ENCODE measurements at regions not wholly inside any gene's neighbourhood (a gene's known extent, or its start where the extent isn't known, plus 50 kb on each side); places are given as distances from the start of the nearest gene placed in this dataset.

DNA sequence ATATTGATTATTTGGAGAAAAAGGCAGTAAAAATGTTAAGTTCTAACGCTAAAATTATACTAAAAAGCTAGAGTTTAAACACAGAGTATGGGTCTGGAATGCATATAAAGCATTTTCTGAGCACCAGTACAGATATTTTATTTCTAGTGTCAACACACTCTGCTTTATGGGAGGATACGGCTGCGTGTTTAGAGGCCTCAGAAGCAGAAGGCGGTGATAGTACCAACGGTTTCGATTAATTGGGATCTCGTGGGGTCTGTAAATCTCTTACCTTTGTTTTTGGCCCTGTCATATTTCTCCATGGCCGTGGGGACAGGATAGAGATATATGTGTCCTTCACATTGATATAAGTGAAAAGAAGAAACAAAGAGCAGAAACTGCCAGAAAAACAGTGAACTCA, 206.8 kb upstream of the NTM start:
- no peak for DNase-seq (ENCODE audit: extremely low read depth, low read depth)
- TF ChIP-seq, protein P1, sequence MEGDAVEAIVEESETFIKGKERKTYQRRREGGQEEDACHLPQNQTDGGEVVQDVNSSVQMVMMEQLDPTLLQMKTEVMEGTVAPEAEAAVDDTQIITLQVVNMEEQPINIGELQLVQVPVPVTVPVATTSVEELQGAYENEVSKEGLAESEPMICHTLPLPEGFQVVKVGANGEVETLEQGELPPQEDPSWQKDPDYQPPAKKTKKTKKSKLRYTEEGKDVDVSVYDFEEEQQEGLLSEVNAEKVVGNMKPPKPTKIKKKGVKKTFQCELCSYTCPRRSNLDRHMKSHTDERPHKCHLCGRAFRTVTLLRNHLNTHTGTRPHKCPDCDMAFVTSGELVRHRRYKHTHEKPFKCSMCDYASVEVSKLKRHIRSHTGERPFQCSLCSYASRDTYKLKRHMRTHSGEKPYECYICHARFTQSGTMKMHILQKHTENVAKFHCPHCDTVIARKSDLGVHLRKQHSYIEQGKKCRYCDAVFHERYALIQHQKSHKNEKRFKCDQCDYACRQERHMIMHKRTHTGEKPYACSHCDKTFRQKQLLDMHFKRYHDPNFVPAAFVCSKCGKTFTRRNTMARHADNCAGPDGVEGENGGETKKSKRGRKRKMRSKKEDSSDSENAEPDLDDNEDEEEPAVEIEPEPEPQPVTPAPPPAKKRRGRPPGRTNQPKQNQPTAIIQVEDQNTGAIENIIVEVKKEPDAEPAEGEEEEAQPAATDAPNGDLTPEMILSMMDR (IDR thresholded peaks at IDR 0.05; ENCODE audit: low read depth, low read length) = no peak

DNA sequence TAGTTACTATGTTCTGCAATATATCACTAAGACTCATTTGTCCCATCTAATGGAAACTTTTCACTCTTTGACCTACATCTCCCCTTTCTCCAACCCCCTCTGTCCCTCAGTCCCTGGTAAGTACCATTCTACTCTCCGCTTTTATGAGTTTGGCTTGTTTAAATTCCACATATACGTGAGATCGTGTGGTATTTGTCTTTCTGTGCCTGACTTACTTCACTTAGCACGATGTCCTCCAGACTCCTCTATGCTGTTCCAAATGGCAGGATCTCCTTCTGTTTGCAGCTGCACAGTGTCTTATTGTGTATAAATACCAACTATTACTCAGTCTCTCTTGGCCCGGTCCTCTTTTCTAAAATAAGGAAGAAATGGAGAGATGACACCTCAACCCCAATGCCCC, 205.4 kb upstream of the NTM start:
- DNase-seq (ENCODE audit: extremely low read depth, low read depth) = no peak
- TF ChIP-seq, protein P1 (IDR thresholded peaks at IDR 0.05; ENCODE audit: low read depth, low read length) = no peak

DNA sequence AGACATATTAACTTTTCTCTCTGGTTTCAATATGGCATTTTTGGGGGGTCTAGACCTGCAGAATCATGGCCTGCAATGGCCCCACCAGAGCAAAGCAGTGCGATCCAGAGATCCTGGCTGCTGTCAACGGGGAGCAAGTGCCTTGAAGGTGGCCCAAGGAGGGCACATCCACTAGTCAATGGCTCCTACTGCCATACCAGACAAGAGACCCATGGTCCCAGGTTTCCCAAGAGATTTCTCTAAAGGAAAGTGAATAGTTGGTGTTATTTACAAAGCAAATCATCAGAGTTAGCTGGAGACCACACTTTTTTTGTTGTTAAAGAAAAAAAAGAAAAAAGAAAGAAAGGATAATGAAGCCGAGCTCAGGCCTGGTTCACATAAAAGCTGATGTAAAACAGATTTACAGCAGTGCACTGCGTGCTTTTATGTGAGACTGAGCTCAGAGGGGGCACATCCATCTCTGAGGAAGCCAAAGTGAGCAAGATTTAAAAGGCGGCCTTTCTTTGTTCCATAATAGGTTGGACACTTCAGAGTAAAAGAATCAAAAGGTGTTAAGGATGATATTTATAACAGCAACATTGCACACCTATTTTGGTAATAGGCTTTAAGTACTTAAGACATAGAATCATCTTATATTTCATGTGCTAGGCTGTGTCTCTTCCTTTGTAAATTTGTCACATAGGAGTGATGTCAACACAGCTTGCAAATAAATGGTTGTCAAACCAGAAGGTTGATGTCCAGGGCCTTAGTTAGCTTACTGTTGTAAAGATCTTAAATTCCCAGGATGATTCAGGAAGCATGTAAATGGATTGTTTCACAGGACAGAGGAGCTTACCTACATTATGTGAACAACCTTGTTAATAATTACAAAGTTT, 201.3 kb upstream of the NTM start:
- no peak for DNase-seq (ENCODE audit: extremely low read depth, low read depth)
- TF ChIP-seq, protein P1 (IDR thresholded peaks at IDR 0.05; ENCODE audit: low read depth, low read length) = no peak

DNA sequence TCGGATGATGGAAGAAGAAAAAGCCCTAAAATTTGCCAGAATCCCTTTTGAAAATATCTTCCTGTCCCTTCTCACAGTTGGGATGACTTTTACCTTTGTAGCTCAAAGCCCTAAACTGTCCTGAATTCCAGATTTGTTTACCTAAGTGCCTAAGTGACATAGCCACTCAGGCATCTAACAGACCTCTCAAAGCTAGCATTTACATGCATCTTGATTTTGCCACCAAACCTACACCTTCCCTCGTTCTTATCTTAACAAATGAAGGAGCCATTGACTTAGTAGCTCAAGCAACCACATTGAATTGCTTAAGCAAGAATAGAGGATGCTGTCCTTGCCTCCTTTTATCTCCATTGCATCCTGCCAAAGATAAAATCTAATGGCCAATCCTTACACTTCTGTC, 198.4 kb upstream of the NTM start:
- no peak for DNase-seq (ENCODE audit: extremely low read depth, low read depth)
- TF ChIP-seq, protein P1 (IDR thresholded peaks at IDR 0.05; ENCODE audit: low read depth, low read length) = no peak

DNA sequence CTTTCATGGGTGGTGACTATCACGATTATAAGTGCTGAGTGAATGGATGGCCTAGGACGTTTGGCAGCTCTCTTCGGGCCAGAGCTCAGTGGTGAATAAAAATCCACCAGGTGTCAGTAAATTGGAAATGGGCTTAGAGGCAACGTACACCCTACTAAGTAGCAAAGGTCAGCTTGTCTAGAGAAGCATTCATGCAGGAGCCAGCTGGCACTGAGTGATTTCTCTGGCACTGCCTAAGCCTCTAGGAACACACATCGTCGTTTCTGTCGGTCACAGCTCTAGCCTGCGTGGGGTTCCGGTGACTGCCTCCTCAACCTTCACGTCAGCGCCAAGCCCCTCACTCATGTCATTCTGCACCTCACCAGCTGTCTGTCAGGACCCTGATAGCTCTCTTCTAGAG, 192.4 kb upstream of the NTM start:
- DNase-seq (ENCODE audit: extremely low read depth, low read depth) = no peak
- TF ChIP-seq, protein P1 (IDR thresholded peaks at IDR 0.05; ENCODE audit: low read depth, low read length) = no peak

DNA sequence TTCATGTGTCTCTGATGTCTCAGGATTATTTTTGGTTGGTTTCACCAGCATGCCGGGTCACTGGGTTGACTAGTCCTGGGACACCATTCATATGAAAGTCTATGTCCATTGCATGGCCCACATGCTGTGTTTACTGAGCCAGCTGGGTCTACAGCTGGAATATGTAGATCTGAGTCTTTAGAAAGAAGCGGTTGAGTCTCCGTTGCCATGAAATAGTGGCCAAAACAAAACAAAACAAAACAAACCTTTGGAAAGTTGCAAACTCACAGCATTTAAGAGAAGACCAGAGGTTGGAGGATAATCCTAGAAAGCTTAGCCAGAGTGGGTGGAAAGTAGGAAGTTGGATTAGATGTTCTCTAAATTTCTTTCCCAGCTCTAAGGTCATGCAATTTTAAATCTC, 191.8 kb upstream of the NTM start:
- no peak for DNase-seq (ENCODE audit: extremely low read depth, low read depth)
- TF ChIP-seq, protein P1 (IDR thresholded peaks at IDR 0.05; ENCODE audit: low read depth, low read length) = no peak

DNA sequence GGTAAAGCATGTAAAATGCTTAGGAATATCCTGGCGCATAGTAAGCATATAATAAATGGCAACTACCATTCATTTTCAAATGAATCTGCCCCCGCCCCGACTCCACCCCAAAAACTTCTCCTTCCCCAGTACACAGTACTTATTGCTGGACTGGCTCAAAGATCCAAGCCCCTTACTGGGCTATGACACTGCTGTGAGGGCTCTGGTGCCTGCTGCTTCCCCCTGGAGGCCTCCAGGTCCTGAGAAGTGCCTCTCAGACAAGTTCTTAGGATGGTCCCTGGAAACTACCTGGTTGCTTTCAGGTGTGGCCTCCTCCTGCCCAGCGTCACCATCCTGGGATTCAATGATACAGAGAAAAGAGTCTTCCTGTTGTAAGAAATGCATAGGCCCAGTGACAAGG, 190.6 kb upstream of the NTM start:
- DNase-seq (ENCODE audit: extremely low read depth, low read depth) = no peak
- TF ChIP-seq, protein P1 (IDR thresholded peaks at IDR 0.05; ENCODE audit: low read depth, low read length) = no peak
